OCI-LY7 (cell line): ENCODE measurements at regions not wholly inside any gene's neighbourhood (a gene's known extent, or its start where the extent isn't known, plus 50 kb on each side); places are given as distances from the start of the nearest gene placed in this dataset.

Source experiments
- CTCF ChIP-seq: fragments of 200-600 bp; sonication (generic); conservative IDR thresholded peaks from 2 replicates; pipeline ENCODE4 v1.5.1; 2014; ENCODE audit warnings: mild to moderate bottlenecking, antibody characterized with exemption, low read length, moderate library complexity, mixed read lengths
- EZH2phosphoT487 ChIP-seq: fragments of 200-600 bp; sonication (generic); IDR thresholded peaks from 2 replicates; pipeline ENCODE4 v1.6.1; 2018; ENCODE audit warnings: low read depth, borderline replicate concordance, mild to moderate bottlenecking, mixed run types, antibody characterized with exemption, low read length, moderate library complexity, mixed read lengths

GRCh38 chr1:29519108-29519787, 282.9 kb downstream of the PTPRU start:
- no peak for TF ChIP-seq CTCF
- TF ChIP-seq EZH2phosphoT487: no peak
